HG02763 (cell line): ENCODE measurements at regions not wholly inside any gene's neighbourhood (a gene's known extent, or its start where the extent isn't known, plus 50 kb on each side); places are given as distances from the start of the nearest gene placed in this dataset.
"Not testable (repeated sequence)": the region's sequence is repeated elsewhere in the genome, so short reads cannot be mapped to it uniquely, and the experiment has no call there.

Source experiments
- ATAC-seq: cut with Tn5 transposase; IDR thresholded peaks from one replicate; pipeline ENCODE4 v1.9.1; 2021; ENCODE audit warnings: mild to moderate bottlenecking, moderate library complexity; ENCODE audit not compliant: unreplicated experiment

DNA sequence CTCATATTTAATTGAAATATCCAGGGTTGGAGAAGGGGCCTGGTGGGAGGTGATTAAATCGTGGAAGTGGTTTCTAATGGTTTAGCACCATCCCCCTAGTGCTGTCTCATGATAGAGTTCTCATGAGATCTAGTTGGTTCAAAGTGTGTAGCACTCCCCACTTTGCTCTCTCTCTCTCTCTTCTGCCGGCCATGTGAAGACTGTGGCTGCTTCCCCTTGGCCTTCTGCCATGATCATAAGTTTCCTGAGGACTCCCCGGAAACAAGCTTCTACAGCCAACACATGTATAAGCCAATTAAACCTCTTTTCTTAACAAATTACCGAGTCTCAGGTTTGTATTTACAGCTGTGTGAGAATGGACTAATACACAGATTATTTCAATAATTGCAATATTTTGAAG, 305.8 kb upstream of the KCND2 start:
- ATAC-seq, result no peak

DNA sequence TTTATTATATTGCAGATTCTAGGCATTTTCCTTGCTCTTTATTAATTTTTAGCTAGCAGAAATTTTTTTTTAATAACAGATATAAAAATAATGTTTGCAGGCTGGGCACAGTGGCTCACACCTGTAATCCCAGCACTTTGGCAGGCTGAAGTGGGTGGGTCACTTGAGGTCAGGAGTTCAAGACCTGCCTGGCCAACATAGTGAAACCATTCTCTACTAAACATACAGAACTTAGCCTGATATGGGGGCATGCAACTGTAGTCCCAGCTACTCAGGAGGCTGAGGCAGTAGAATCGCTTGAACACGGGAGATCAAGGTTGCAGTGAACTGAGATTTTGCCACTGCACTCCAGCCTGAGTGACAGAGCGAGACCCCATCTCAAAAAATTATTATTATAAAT, 304.6 kb upstream of the KCND2 start:
- ATAC-seq, result not testable (repeated sequence)

DNA sequence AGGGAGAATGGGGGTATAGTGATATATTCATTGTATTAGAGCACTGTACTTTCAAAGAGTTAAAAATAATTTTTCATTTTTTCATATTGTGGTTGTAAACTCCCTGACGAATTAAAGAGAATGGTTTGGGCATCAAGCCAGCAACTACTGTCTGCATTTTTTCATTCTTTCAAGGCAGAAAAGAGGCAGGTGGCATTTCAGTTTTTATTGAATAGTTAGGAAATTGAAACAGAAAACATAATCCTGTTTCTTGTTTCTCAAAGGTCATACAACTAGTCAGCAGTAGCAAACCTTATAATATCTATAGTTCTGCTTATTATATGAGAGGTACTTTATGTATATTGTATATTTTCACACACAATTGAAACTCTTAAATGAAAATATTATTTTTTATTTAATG, 303.9 kb upstream of the KCND2 start:
- ATAC-seq, result no peak

DNA sequence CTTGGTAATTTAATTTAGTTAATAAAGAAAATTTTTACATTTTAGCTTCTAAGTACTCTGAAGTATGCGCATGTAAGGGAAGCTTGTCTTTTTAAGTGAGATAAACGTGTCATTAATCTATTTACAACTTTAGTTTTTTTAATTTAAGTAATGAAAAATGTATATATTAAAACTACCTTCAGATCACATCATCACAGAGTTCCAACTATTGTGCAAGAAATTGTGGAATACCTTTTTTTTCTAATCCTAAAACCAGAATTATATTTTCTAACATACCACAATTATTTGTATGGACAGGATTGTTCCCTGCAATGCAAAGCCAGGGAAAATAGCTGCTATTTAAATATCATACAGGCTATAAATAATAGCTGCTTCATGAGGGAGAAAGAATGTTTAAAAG, 303.2 kb upstream of the KCND2 start:
- no peak for ATAC-seq

DNA sequence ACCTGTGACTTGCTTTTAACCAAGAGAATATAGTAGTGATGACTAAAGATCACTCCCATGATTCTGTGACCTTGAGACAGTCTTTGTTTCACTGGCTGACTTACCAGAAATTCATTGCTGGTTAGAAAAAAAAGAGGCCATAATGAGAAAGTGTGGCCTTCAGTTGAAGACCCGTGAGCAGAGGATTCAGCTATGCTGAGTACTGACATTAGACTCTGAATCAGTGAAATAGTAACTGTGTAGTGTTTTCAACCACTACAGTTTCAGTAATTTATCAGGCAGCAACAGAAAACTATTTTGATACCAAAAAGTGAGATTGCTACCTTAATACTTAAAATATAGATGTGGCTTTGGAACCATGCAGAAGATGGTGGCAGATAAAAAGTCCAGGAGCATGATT, 298.0 kb upstream of the KCND2 start:
- ATAC-seq, result no peak

DNA sequence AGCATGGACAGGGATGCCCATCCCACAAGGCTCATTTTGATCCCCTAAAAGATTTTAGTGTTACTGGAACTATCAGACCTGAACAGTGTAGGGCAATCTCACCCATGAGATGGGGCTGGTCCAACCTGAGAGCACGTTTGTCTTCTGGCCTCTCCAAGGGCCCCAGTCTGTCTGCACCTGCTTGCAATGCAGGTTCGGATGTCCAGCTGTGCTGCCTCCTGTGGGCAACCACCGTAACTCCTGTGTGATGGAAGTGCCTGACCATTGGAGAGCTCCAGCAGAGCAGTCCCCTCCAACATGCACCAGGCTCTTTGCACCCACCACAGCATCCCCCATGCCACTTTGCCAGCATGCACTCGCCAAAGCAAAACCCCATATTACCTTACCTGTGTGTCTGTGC, 290.1 kb upstream of the KCND2 start:
- ATAC-seq, result no peak

DNA sequence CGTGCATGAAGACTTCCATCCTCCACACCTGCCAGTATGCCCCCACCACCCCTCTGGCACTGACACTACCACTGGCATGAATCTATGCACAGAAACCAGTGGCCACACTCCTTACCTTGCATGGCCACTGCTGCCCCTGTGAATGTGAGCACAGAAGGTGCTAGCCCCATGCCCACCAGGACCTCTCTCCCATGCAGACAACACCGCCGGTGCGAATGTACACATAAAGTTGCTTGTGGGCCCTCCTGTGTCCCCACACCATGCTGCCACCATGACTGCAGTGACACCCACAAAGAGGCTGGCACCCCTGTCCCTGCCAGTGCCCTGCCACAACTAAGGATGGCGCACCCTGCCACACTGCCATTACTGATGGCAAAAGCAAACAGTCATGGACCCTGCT, 289.5 kb upstream of the KCND2 start:
- ATAC-seq, result no peak

DNA sequence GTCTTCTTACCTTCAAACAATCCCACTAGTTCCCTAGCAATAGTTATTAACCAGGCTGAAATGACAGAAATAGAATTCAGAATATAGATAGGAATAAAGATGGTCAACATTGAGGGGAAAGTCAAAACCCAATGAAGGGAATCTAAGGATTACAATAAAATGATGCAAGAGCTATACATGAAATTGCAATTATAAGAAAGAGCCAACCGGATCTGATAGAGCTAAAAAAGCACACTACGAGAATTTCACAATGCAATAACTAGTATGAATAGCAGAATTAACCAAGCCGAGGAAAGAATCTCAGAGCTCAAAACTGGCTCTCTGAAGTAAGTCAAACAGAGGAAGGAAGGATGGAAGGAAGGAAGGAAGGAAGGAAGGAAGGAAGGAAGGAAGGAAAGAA, 288.7 kb upstream of the KCND2 start:
- no peak for ATAC-seq

DNA sequence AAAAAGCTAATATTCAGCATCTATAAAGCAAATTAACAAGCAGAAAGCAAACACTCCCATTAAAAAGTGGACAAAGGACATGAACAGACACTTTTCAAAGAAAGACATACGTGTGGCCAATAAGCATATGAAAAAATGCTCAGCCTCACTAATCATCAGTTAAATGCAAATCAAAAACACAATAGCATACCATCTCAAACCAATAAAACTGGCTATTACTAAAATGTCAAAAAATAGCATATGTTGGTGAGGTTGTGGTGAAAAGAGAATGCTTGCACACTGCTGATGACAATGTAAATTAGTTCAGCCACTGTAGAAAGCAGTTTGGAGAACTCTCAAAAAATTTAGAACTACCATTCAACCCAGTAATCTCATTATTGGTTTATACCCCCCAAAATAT, 284.6 kb upstream of the KCND2 start:
- no peak for ATAC-seq

DNA sequence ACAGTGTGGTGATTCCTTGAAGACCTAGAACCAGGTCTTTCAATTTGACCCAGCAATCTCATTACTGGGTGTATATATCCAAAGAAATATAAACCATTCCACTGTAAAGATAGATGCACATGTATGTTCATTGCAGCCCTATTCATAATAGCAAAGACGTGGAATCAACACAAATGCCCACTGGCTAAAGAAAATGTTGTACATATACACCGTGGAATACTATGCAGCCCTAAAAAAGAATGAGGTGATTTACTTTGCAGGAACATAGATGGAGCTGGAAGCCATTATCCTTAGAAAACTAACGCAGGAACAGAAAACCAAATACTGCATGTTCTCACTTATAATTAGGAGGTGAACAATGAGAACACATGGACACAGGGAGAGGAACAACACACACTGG, 278.0 kb upstream of the KCND2 start:
- ATAC-seq, result no peak

DNA sequence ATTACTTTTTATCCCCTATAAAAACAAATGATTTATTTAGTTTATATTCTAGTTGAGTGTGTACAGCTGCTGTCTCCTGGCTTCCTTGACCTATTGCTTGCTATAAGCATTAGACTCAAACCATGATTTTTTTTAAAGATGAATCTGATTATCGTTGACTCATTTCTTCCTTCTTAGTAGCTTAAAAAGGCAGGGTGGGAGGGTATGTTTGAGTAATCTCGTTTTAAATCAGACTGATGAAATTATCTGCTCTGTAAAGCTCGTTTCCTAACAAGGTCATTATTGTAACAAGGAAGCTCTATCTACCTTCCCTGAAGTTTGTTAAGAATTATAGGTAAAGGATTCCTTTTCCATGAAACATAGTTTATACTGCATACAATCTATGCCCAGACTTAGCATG, 276.3 kb upstream of the KCND2 start:
- ATAC-seq, result no peak

DNA sequence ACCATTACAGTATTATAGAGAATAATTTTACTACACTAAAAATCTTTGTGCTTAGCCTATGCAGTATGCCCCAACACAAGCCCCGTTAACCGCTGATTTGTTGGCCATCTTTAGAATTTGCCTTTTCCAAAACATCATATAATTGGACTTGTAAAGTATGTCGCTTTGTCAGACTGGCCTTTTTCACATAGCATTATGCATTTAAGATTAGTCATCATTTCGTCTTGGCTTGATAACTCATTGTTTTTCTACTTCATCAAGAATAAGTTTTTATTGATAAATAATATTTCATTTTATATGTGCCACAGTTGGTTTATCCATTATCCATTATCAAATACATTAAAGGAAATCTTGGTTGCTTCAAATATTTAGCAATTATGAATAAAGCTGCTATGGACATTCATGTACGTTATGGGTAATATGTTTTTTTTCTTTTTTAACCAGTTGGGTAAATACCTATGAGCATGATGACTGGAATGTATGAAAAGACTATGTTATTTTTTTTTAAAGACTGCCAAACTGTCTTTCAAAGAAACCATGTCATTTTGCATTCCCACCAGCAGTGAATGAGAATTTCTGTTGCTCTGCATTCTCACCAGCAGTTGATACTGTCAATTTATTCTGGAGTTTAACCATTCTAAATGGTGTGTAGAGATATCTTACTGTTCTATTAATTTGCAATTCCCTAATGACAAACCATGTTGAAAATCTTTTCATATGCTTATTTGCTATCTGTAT, 273.1 kb upstream of the KCND2 start:
- ATAC-seq, result no peak

DNA sequence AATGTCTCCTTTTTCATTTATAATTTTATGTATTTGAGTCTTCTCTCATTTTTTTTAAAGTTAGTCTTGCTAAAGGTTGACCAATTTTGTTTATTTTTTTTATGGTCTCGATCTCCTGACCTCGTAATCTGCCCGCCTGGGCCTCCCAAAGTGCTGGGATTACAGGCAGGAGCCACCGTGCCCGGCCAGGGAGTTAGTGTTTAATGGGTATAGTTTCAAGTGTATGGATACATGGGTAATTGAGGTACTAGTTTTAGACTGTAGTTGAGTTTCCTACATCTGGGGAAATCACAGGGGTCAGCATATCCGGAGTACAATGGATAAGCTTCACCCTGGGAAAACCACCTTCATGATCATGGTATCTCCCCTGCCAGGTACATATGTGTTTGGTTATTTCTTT, 267.3 kb upstream of the KCND2 start:
- no peak for ATAC-seq

DNA sequence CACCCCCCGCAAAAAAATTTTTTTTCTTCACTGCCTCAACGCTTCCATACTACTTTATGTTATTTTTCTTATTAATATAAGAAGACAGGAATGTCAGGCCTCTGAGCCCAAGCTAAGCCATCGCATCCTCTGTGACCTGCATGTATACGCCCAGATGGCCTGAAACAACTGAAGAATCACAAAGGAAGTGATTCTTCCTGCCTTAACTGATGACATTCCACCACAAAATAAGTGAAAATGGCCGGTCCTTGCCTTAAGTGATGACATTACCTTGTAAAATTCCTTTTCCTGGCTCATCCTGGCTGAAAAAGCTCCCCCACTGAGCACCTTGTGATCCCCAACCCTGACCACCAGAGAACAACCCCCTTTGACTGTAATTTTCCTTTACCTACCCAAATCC, 258.7 kb upstream of the KCND2 start:
- ATAC-seq, result not testable (repeated sequence)

DNA sequence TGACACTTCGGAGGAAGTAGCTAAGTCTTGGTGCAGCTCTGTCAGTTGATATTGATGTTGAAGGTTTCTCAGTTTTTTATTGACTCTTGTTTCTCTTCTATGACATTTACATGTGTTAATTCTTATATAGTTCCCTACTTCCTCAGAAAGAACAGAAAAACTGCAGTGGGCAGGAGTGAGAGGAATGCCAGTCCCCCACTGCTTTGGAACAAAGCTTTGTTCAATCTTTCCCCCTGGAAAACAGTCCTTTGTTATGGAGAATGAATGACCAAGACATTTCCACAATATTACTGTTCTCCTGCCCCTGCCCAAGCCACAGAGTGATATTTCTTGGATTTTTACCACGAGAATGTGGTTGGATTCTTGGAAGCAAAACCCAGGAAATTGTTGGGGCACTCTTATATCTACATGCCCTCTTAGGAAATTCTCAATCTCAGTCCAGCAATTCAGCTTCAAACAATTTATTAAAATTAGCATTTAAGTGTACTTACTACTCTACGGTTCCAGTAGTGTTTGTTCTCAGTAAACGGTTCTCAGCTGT, 258.0 kb upstream of the KCND2 start:
- no peak for ATAC-seq

DNA sequence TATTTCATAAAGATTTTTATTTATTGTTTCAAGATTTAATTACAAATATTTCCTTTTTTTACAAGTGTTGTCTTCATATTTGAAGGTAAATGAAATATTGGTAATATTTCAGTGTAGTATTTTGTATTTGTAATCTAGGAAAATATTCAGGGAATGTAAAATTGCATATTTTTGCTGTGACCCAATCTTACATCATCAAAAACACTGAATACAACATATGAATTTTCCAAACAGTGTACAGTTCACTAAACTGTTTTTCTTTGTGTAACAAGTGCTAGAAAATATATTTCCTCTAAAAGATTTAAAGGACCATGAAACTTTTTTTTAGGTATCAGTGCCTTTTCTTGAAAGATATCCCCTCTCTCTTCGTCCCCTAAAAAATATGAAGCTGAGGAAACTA, 251.9 kb upstream of the KCND2 start:
- no peak for ATAC-seq

DNA sequence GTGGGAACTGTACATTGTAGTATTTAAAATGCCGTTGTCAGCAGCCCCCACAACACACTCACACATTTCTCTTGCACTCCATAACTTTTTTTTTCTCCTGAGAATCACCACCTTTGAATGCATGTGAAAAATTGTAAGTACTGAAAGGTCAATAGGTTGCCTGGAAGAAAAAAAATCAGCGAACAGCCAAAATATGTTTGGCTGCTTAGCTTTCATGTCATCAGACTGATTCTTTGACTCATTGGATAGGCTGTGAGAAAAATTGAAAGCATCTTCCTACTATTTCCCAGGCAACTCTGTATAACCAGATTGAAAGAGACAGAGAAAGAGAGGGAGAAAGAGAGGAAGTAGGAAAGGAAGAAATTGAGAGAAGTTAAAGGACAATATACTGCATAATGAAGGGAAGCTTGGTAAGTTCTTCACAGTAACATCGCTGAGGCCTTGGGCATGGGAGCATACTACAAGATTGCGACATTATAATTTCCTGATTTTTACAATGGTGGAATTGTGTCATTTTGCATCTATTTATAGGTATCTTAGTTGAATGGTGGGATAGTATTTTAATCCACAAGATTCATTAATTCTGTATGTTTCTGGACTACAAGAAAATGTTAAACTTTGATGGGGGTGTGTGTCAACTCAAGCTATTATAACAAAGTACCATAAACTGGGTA, 249.3 kb upstream of the KCND2 start:
- ATAC-seq, result no peak

DNA sequence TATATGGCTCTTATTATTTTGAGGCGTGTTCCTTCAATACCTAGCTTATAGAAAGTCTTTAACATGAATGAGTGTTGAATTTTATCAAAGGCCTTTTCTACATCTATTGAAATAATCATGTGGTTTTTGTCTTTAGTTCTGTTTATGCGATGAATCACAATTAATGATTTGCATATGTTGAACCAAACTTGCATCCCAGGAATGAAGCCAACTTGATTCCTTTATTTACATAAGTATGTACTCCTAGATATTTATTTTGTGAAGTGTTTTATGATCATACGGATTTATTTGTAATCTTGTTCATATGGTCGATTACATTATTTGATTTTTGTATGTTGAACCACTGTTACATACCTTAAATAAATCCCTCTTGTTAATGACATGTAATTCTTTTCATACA, 244.3 kb upstream of the KCND2 start:
- ATAC-seq, result no peak

DNA sequence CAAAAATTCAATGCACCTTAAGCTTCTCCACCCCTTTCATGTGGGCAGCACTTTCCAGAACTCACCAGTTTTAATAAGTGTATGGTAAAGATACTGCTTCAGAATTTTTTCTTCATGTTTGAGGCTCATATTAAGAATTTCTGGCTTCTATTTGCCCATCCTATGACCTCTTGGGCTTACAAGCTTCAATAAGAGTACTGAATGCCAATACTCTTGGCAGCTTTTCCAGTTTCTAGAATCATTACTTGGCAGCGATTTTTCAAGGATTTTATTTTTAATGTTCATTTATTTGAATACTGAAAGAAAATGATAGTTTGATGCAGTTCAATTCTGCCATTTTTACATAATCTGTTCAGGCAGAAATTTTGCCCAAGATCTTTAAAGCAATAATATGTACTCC, 242.1 kb upstream of the KCND2 start:
- no peak for ATAC-seq

DNA sequence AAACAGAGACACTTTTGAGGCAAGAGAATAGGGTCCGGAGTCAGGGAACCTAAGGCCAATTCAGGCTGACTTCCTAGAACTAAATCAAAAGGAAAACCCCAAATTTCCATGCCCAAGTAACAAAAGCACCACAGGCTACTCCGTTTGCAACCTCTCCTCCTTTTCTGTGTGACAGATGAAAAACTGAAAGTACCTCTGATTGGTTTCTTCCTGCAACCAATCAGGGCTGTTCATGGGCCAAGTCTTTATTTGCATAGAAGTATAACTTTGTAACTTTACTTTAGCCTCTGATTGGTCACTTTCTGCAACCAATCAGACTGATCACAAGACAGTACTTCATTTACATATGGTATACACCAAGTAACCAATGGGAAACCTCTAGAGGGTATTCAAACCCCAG, 239.9 kb upstream of the KCND2 start:
- ATAC-seq, result no peak

DNA sequence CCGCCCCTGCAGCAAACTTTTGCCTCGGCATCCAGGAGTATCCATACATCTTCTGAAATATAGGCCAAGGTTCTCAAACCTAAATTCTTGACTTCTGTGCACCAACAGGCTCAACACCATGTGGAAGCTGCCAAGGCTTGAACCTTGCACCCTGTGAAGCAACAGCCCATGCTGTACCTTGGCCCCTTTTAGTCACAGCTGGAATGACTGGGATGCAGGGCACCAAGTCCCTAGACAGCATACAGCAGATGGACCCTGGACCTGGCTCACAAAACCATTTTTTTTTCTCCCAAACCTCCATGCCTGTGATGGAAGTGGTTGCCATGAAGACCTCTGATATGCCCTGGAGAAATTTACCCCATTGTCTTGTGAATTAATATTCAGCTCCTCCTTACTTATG, 233.8 kb upstream of the KCND2 start:
- ATAC-seq, result no peak

DNA sequence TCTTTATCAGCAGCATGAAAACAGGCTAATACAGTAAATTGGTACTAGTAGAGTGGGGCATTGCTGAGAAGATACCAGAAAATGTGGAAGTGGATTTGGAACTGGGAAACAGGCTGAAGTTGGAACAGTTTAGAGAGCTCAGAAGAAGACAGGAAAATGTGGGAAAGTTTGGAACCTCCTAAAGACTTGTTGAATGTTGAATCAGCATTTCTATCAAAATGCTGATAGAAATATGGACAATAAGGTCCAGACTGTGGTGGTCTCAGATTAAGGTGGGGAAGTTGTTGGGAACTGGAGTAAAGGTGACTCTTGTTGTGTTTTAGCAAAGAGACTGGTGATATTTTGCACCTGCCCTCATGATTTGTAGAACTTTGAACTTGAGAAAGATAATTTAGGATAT, 231.2 kb upstream of the KCND2 start:
- no peak for ATAC-seq

DNA sequence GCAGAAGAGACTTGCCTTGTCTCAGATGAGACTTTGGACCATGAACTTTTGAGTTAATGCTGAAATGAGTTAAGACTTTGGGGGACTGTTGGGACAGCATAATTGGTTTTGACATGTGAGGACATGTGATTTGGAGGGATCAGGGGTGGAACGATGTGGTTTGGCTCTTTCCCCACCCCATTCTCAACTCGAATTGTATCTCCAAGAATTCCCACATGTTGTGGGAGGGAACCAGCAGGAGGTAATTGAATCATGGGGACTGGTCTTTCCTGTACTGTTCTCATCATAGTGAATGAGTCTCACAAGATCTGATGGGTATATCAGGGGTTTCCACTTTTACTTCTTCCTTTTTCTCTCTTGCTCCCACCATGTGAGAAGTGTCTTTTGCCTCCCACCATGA, 229.7 kb upstream of the KCND2 start:
- ATAC-seq, result no peak
